ENCODE measurements at regions not wholly inside any gene's neighbourhood (a gene's known extent, or its start where the extent isn't known, plus 50 kb on each side); places are given as distances from the start of the nearest gene placed in this dataset.

GRCh38 chr9:26311463-26311995 is 581.1 kb downstream of the CAAP1 start:
- Histone ChIP-seq H3K27ac (ENCODE audit: low read length) (no peak overlapping the region), H3K27me3 (ENCODE audit: control insufficient read depth, insufficient read depth) (no peaks in the 10 kb centered on the region), H3K9me3 (ENCODE audit: control insufficient read depth, low read length) (no peaks in the 10 kb centered on the region), H3K4me3 (ENCODE audit: low read length) (no peak overlapping the region), H3K4me1 (ENCODE audit: control insufficient read depth, insufficient read depth, low read length) (no peaks in the 10 kb centered on the region)
- DNase-seq (no peak), ATAC-seq (no peak)
- intact Hi-C loops (cut with DNase I) = no loop called here
- 60% methylated on average over 2 of the region's 2 CpGs for WGBS

GRCh38 chr9:26310294-26310693 is 582.3 kb downstream of the CAAP1 start:
- intact Hi-C loops (cut with DNase I) = no loop called here
- H3K4me1 ChIP-seq (ENCODE audit: control insufficient read depth, insufficient read depth, low read length) = no peaks in the 10 kb centered on the region
- WGBS = 69% methylated on average over 3 of the region's 3 CpGs
- DNase-seq = no peak
- no peak overlapping the region for H3K27ac ChIP-seq (ENCODE audit: low read length)
- no peak overlapping the region for H3K4me3 ChIP-seq (ENCODE audit: low read length)
- no peaks in the 10 kb centered on the region for H3K27me3 ChIP-seq (ENCODE audit: control insufficient read depth, insufficient read depth)
- no peak for ATAC-seq
- H3K9me3 ChIP-seq (ENCODE audit: control insufficient read depth, low read length) = no peaks in the 10 kb centered on the region

GRCh38 chr9:26308328-26308727 is 584.3 kb downstream of the CAAP1 start:
- WGBS = 81% methylated on average over 1 of the region's 1 CpG
- Histone ChIP-seq H3K4me3 (ENCODE audit: low read length) (no peak overlapping the region), H3K27me3 (ENCODE audit: control insufficient read depth, insufficient read depth) (no peaks in the 10 kb centered on the region), H3K9me3 (ENCODE audit: control insufficient read depth, low read length) (no peaks in the 10 kb centered on the region), H3K4me1 (ENCODE audit: control insufficient read depth, insufficient read depth, low read length) (no peaks in the 10 kb centered on the region), H3K27ac (ENCODE audit: low read length) (no peak overlapping the region)
- no peak for ATAC-seq
- DNase-seq = no peak
- intact Hi-C loops (cut with DNase I) = no loop called here

GRCh38 chr9:26301659-26302058 is 590.9 kb downstream of the CAAP1 start:
- H3K27ac ChIP-seq (ENCODE audit: low read length) = no peak overlapping the region
- no peaks in the 10 kb centered on the region for H3K27me3 ChIP-seq (ENCODE audit: control insufficient read depth, insufficient read depth)
- H3K4me3 ChIP-seq (ENCODE audit: low read length) = no peak overlapping the region
- intact Hi-C loops (cut with DNase I) = no loop called here
- ATAC-seq (no peak), DNase-seq (no peak)
- 91% methylated on average over 1 of the region's 1 CpG for WGBS
- H3K9me3 ChIP-seq (ENCODE audit: control insufficient read depth, low read length) = no peaks in the 10 kb centered on the region
- no peaks in the 10 kb centered on the region for H3K4me1 ChIP-seq (ENCODE audit: control insufficient read depth, insufficient read depth, low read length)

- Histone ChIP-seq H3K4me1 (ENCODE audit: control insufficient read depth, insufficient read depth, low read length) (no peaks in the 10 kb centered on the region), H3K4me3 (ENCODE audit: low read length) (no peak overlapping the region), H3K27ac (ENCODE audit: low read length) (no peak overlapping the region), H3K27me3 (ENCODE audit: control insufficient read depth, insufficient read depth) (no peaks in the 10 kb centered on the region), H3K9me3 (ENCODE audit: control insufficient read depth, low read length) (no peaks in the 10 kb centered on the region)
- intact Hi-C loops (cut with DNase I) = no loop called here
- 74% methylated on average over 3 of the region's 3 CpGs for WGBS
- DNase-seq (no peak), ATAC-seq (no peak)
Observed at GRCh38 chr9:26301046-26301445, 591.6 kb downstream of the CAAP1 start.

- H3K4me3 ChIP-seq (ENCODE audit: low read length) = no peak overlapping the region
- H3K27me3 ChIP-seq (ENCODE audit: control insufficient read depth, insufficient read depth) = no peaks in the 10 kb centered on the region
- ATAC-seq = no peak
- DNase-seq = no peak
- intact Hi-C loops (cut with DNase I) = no loop called here
- WGBS = 82% methylated on average over 5 of the region's 5 CpGs
- no peaks in the 10 kb centered on the region for H3K4me1 ChIP-seq (ENCODE audit: control insufficient read depth, insufficient read depth, low read length)
- no peaks in the 10 kb centered on the region for H3K9me3 ChIP-seq (ENCODE audit: control insufficient read depth, low read length)
- no peak overlapping the region for H3K27ac ChIP-seq (ENCODE audit: low read length)
Observed at GRCh38 chr9:26296910-26297572, 595.6 kb downstream of the CAAP1 start.

GRCh38 chr9:26292943-26293342 is 599.7 kb downstream of the CAAP1 start:
- 49% methylated on average over 3 of the region's 3 CpGs for WGBS
- no peaks in the 10 kb centered on the region for H3K4me1 ChIP-seq (ENCODE audit: control insufficient read depth, insufficient read depth, low read length)
- H3K27ac ChIP-seq (ENCODE audit: low read length) = no peak overlapping the region
- H3K9me3 ChIP-seq (ENCODE audit: control insufficient read depth, low read length) = no peaks in the 10 kb centered on the region
- intact Hi-C loops (cut with DNase I) = no loop called here
- DNase-seq (no peak), ATAC-seq (no peak)
- no peak overlapping the region for H3K4me3 ChIP-seq (ENCODE audit: low read length)
- H3K27me3 ChIP-seq (ENCODE audit: control insufficient read depth, insufficient read depth) = no peaks in the 10 kb centered on the region

GRCh38 chr9:26271495-26272122 is 593.4 kb upstream of the TUSC1 start:
- no peaks in the 10 kb centered on the region for H3K4me1 ChIP-seq (ENCODE audit: control insufficient read depth, insufficient read depth, low read length)
- no peak for ATAC-seq
- intact Hi-C loops (cut with DNase I) = no loop called here

GRCh38 chr9:26266146-26266793 is 588.0 kb upstream of the TUSC1 start:
- no peak overlapping the region for H3K4me3 ChIP-seq (ENCODE audit: low read length)
- no peaks in the 10 kb centered on the region for H3K27me3 ChIP-seq (ENCODE audit: control insufficient read depth, insufficient read depth)
- no peaks in the 10 kb centered on the region for H3K9me3 ChIP-seq (ENCODE audit: control insufficient read depth, low read length)
- ATAC-seq (no peak), DNase-seq (no peak)
- intact Hi-C loops (cut with DNase I) = no loop called here
- H3K4me1 ChIP-seq (ENCODE audit: control insufficient read depth, insufficient read depth, low read length) = no peaks in the 10 kb centered on the region
- WGBS = 54% methylated on average over 2 of the region's 2 CpGs
- H3K27ac ChIP-seq (ENCODE audit: low read length) = no peak overlapping the region

More at GRCh38 chr9:26271495-26272122, 593.4 kb upstream of the TUSC1 start:
- Histone ChIP-seq H3K4me3 (ENCODE audit: low read length) (no peak overlapping the region), H3K9me3 (ENCODE audit: control insufficient read depth, low read length) (no peaks in the 10 kb centered on the region), H3K27ac (ENCODE audit: low read length) (no peak overlapping the region), H3K27me3 (ENCODE audit: control insufficient read depth, insufficient read depth) (no peaks in the 10 kb centered on the region)
- 59% methylated on average over 6 of the region's 6 CpGs for WGBS
- no peak for DNase-seq

- no peak overlapping the region for H3K4me3 ChIP-seq (ENCODE audit: low read length)
- H3K27ac ChIP-seq (ENCODE audit: low read length) = no peak overlapping the region
- intact Hi-C loops (cut with DNase I) = no loop called here
- ATAC-seq (no peak), DNase-seq (no peak)
- 45% methylated on average over 1 of the region's 1 CpG for WGBS
- H3K9me3 ChIP-seq (ENCODE audit: control insufficient read depth, low read length) = no peaks in the 10 kb centered on the region
- no peaks in the 10 kb centered on the region for H3K4me1 ChIP-seq (ENCODE audit: control insufficient read depth, insufficient read depth, low read length)
- H3K27me3 ChIP-seq (ENCODE audit: control insufficient read depth, insufficient read depth) = no peaks in the 10 kb centered on the region
Observed at GRCh38 chr9:26264709-26265601, 586.7 kb upstream of the TUSC1 start.

GRCh38 chr9:26263478-26263877 is 585.2 kb upstream of the TUSC1 start:
- Histone ChIP-seq H3K4me3 (ENCODE audit: low read length) (no peak overlapping the region), H3K27me3 (ENCODE audit: control insufficient read depth, insufficient read depth) (no peaks in the 10 kb centered on the region), H3K4me1 (ENCODE audit: control insufficient read depth, insufficient read depth, low read length) (no peaks in the 10 kb centered on the region), H3K27ac (ENCODE audit: low read length) (no peak overlapping the region), H3K9me3 (ENCODE audit: control insufficient read depth, low read length) (no peaks in the 10 kb centered on the region)
- ATAC-seq (no peak), DNase-seq (no peak)
- intact Hi-C loops (cut with DNase I) = no loop called here
